ENCODE measurements at regions not wholly inside any gene's neighbourhood (a gene's known extent, or its start where the extent isn't known, plus 50 kb on each side); places are given as distances from the start of the nearest gene placed in this dataset.

- TF ChIP-seq CTCF (conservative IDR thresholded peaks at IDR 0.05; ENCODE audit: low read length) (no peak), EZH2phosphoT487 (IDR thresholded peaks at IDR 0.05; ENCODE audit: borderline replicate concordance) (no peak)
Observed at GRCh38 chr18:29154196-29154757, 977.3 kb upstream of the CDH2 start.
